MM.1S (cell line): ENCODE measurements at regions not wholly inside any gene's neighbourhood (a gene's known extent, or its start where the extent isn't known, plus 50 kb on each side); places are given as distances from the start of the nearest gene placed in this dataset.
"Not testable (repeated sequence)": the region's sequence is repeated elsewhere in the genome, so short reads cannot be mapped to it uniquely, and the experiment has no call there.

Experiments
- CTCF ChIP-seq: fragments of 300-600 bp; sonication (generic); IDR thresholded peaks from 2 replicates; pipeline ENCODE4 v1.5.1; 2016; ENCODE audit warnings: antibody characterized with exemption, low read length, mixed read lengths
- EZH2 ChIP-seq: fragments of 300-600 bp; sonication (generic); optimal IDR thresholded peaks from 2 replicates; pipeline ENCODE3; 2017; ENCODE audit warnings: low read depth, mild to moderate bottlenecking, antibody characterized with exemption, low read length, mixed read lengths

GRCh38 chr5:171553817-171554216 lies 134.4 kb downstream of the FGF18 start:
- not testable (repeated sequence) for TF ChIP-seq CTCF, EZH2
